ENCODE measurements at regions not wholly inside any gene's neighbourhood (a gene's known extent, or its start where the extent isn't known, plus 50 kb on each side); places are given as distances from the start of the nearest gene placed in this dataset.

GRCh38 chr13:30824651-30825050 is 81.4 kb upstream of the MEDAG start:
- TF ChIP-seq EP300 (IDR thresholded peaks at IDR 0.05; ENCODE audit: low read depth) = no peak
- TF ChIP-seq CTCF (IDR thresholded peaks at IDR 0.05) = no peak
- no peak for TF ChIP-seq POLR2AphosphoS5 (IDR thresholded peaks at IDR 0.05)
- intact Hi-C loops (cut with DNase I; ENCODE audit: low total_unique reads) = no loop called here
- no peak for DNase-seq
- in situ Hi-C loops (cut with MboI; ENCODE audit: low pct_ligation_motif_present in 1 of 4, low pct_unique_long_range_greater_than_20kb in 1 of 4, low sequenced_read_pairs in 3 of 4) = loop anchor here (25.0 kb wide), 2 partner anchors 213 to 687 kb away; no protein-coding TSS in a partner anchor
- Histone ChIP-seq H3K36me3 (no peaks in the 10 kb centered on the region), H3K9me3 (no peaks in the 10 kb centered on the region), H3K4me3 (no peak overlapping the region), H3K4me1 (peaks cover 0 to 7% (median 2%) of the 10 kb centered on the region in 4 donors), H3K27me3 (no peaks in the 10 kb centered on the region), H3K27ac (no peak overlapping the region)
- WGBS, 2 donors (ENCODE audit: low coverage in 1 of 2) = 33% methylated on average over 10 of the region's 10 CpGs; no CpG with 5 or more reads in 1 of the 2 donors

GRCh38 chr13:30826911-30827577 is 79.0 kb upstream of the MEDAG start:
- intact Hi-C loops (cut with DNase I; ENCODE audit: low total_unique reads) = no loop called here
- H3K4me3 ChIP-seq = no peak overlapping the region
- WGBS, 2 donors (ENCODE audit: low coverage in 1 of 2) = 95 to 99% methylated on average over 9 to 15 of the region's 15 CpGs
- H3K9me3 ChIP-seq = no peaks in the 10 kb centered on the region
- H3K27ac ChIP-seq = no peak overlapping the region
- H3K4me1 ChIP-seq = peaks cover 0 to 9% (median 8%) of the 10 kb centered on the region in 4 donors
- in situ Hi-C loops (cut with MboI; ENCODE audit: low pct_ligation_motif_present in 1 of 4, low pct_unique_long_range_greater_than_20kb in 1 of 4, low sequenced_read_pairs in 3 of 4) = loop anchor here in 1 of 4 donors (25.0 kb wide), 1 partner anchor 210 kb away; no protein-coding TSS in a partner anchor
- no peaks in the 10 kb centered on the region for H3K27me3 ChIP-seq
- TF ChIP-seq POLR2A (IDR thresholded peaks at IDR 0.05) (no peak), EP300 (IDR thresholded peaks at IDR 0.05; ENCODE audit: low read depth) (no peak), CTCF (IDR thresholded peaks at IDR 0.05) (no peak), POLR2AphosphoS5 (IDR thresholded peaks at IDR 0.05) (no peak)
- DNase-seq = no peak
- H3K36me3 ChIP-seq = no peaks in the 10 kb centered on the region

GRCh38 chr13:30827578-30827925 is 78.5 kb upstream of the MEDAG start:
- no peaks in the 10 kb centered on the region for H3K9me3 ChIP-seq
- no peak overlapping the region for H3K27ac ChIP-seq
- H3K4me1 ChIP-seq = peaks cover 0 to 14% (median 10%) of the 10 kb centered on the region in 4 donors
- intact Hi-C loops (cut with DNase I; ENCODE audit: low total_unique reads) = no loop called here
- DNase-seq = no peak
- H3K36me3 ChIP-seq = no peaks in the 10 kb centered on the region
- H3K4me3 ChIP-seq = no peak overlapping the region
- no peak for TF ChIP-seq POLR2AphosphoS5 (IDR thresholded peaks at IDR 0.05)
- no peak for TF ChIP-seq EP300 (IDR thresholded peaks at IDR 0.05; ENCODE audit: low read depth)
- no peak for TF ChIP-seq CTCF (IDR thresholded peaks at IDR 0.05)
- no peak for TF ChIP-seq POLR2A (IDR thresholded peaks at IDR 0.05)
- H3K27me3 ChIP-seq = no peaks in the 10 kb centered on the region
- WGBS, 2 donors (ENCODE audit: low coverage in 1 of 2) = 85% methylated on average over 3 of the region's 3 CpGs; no CpG with 5 or more reads in 1 of the 2 donors
- in situ Hi-C loops (cut with MboI; ENCODE audit: low pct_ligation_motif_present in 1 of 4, low pct_unique_long_range_greater_than_20kb in 1 of 4, low sequenced_read_pairs in 3 of 4) = loop anchor here in 1 of 4 donors (25.0 kb wide), 1 partner anchor 210 kb away; no protein-coding TSS in a partner anchor

GRCh38 chr13:30829145-30829832 is 76.8 kb upstream of the MEDAG start:
- no peak for DNase-seq
- TF ChIP-seq CTCF (IDR thresholded peaks at IDR 0.05) (no peak), POLR2AphosphoS5 (IDR thresholded peaks at IDR 0.05) (no peak), POLR2A (IDR thresholded peaks at IDR 0.05) (no peak), EP300 (IDR thresholded peaks at IDR 0.05; ENCODE audit: low read depth) (no peak)
- WGBS, 2 donors (ENCODE audit: low coverage in 1 of 2) = 73% methylated on average over 2 of the region's 2 CpGs; no CpG with 5 or more reads in 1 of the 2 donors
- peaks cover 5 to 25% (median 19%) of the 10 kb centered on the region in 4 donors for H3K4me1 ChIP-seq
- no peaks in the 10 kb centered on the region for H3K36me3 ChIP-seq
- intact Hi-C loops (cut with DNase I; ENCODE audit: low total_unique reads) = no loop called here
- in situ Hi-C loops (cut with MboI; ENCODE audit: low pct_ligation_motif_present in 1 of 4, low pct_unique_long_range_greater_than_20kb in 1 of 4, low sequenced_read_pairs in 3 of 4) = loop anchor here in 1 of 4 donors (25.0 kb wide), 1 partner anchor 208 kb away; no protein-coding TSS in a partner anchor
- H3K9me3 ChIP-seq = no peaks in the 10 kb centered on the region
- no peak overlapping the region for H3K27ac ChIP-seq
- H3K4me3 ChIP-seq = no peak overlapping the region
- H3K27me3 ChIP-seq = no peaks in the 10 kb centered on the region

Data from transverse colon (tissue), 4 donors.